GM10266 (cell line): ENCODE measurements at regions not wholly inside any gene's neighbourhood (a gene's known extent, or its start where the extent isn't known, plus 50 kb on each side); places are given as distances from the start of the nearest gene placed in this dataset.

Source experiments
- DNase-seq: peaks from one replicate; pipeline ENCODE4 v3.0.0; 2012; ENCODE audit errors: extremely low spot score
- TF ChIP-seq, protein P1 (sequence below): IDR thresholded peaks from 2 replicates; pipeline ENCODE4 v1.5.1; 2012; ENCODE audit warnings: mild to moderate bottlenecking, low read depth; ENCODE audit not compliant: control insufficient read depth, insufficient read depth; ENCODE audit errors: missing control alignments

DNA sequence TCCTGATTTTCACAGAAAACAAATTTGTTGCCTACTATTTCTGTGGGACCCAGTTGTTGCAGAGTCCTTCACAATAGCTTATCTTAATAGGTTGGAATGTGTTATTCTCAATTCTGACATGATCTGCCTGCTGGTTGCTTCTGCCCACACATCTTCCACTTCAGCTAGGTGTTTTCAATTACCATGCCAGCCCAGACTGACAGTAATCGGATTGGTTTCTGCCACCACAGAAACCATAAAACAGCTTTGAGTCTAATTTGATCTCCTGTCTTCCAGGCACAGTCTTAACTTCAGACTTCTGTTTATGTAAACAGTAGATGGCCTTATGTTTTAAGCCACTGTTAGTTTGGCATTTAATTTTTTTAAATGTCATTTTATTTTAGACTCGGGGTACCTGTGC lies 248.2 kb upstream of the RBMS1 start:
- DNase-seq, result no peak
- TF ChIP-seq, protein P1, sequence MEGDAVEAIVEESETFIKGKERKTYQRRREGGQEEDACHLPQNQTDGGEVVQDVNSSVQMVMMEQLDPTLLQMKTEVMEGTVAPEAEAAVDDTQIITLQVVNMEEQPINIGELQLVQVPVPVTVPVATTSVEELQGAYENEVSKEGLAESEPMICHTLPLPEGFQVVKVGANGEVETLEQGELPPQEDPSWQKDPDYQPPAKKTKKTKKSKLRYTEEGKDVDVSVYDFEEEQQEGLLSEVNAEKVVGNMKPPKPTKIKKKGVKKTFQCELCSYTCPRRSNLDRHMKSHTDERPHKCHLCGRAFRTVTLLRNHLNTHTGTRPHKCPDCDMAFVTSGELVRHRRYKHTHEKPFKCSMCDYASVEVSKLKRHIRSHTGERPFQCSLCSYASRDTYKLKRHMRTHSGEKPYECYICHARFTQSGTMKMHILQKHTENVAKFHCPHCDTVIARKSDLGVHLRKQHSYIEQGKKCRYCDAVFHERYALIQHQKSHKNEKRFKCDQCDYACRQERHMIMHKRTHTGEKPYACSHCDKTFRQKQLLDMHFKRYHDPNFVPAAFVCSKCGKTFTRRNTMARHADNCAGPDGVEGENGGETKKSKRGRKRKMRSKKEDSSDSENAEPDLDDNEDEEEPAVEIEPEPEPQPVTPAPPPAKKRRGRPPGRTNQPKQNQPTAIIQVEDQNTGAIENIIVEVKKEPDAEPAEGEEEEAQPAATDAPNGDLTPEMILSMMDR, result no peak

- TF ChIP-seq, protein P1, result no peak
- DNase-seq, result no peak
These were observed 249.1 kb upstream of the RBMS1 start for GRCh38 chr2:160742667-160743066.

- TF ChIP-seq, protein P1, result no peak
- DNase-seq, result no peak
These were observed 254.0 kb upstream of the RBMS1 start for GRCh38 chr2:160747501-160748170.

DNA sequence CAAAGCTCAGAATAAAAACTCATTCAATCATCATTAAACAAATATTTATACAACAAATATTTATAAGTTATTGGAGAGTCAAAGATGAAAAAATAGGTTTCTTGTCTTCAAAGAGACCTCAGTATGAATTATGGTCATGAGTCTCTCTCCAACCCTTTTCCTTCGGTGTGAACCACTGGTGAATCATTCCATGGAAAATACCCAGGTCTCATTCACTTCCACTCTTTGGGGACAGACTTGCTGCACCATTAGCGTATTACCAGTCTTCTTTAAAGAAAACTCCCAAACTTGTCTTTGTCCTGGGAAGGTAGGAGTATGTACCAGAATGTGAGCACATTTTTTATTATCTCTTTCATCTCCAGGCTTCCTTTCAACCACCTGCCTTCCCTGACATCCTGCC lies 257.4 kb upstream of the RBMS1 start:
- no peak for DNase-seq

DNA sequence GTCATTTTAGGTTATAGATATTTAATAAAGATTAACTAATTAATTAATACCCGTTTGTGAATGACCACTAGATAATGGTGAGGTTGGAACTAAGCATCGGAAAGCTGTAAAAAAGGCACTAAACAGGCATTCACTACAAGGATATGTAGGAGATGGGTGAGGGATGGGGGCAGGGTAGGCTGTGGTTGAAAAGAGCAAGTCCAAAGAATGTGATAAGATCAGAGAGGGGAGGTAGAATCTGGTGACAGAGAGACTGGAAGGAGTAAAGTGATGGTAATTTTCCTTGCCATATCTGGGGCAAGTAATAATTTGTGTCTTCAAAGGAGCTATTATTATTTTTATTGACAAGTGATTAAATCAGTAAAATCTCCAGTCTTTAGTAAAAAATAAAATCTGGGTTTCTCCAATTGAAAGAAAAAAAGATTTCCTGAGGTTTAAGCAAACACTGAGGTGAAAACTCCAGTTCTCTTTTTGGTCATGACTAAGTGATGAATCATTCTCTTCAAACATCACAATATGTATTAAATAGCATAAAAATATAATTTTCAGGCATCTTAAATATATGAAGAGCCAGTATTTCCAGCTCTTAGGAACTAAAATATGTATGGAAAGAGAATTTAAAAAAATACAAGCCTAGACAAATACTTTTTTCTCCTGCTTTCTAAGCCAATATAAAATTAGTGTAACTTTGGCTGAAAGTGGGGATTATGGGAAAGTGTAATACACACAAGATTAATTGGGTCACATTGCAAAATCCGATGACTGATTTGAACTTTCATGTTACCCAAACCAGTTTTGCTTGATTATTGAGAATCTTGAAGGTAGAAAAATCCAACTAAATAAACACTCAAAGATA lies 259.1 kb upstream of the RBMS1 start:
- TF ChIP-seq, protein P1, result no peak
- no peak for DNase-seq

More for the DNA sequence above, 257.4 kb upstream of the RBMS1 start:
- TF ChIP-seq, protein P1, result no peak

GRCh38 chr2:160753331-160753654 lies 259.7 kb upstream of the RBMS1 start:
- TF ChIP-seq, protein P1, result no peak
- no peak for DNase-seq

DNA sequence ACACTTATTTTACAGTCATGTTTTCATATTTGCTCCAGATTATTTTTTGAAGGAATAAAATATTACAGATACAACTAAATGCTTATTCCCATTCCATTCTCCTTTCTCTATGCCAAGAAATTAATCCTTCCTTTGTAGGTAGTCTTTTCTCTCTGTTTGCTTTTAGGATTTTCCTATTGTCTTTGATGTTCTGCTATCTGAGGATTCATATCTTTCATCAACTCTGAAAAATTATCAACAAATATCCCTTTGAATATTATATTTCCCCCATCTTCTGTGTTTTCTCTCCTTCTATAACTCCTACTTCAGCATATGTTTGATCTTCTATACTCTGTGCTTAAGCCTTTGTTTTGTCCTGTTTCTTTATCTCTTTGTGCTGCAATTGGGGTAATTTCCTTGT lies 260.4 kb upstream of the RBMS1 start:
- TF ChIP-seq, protein P1, result no peak
- no peak for DNase-seq
